ENCODE measurements at regions not wholly inside any gene's neighbourhood (a gene's known extent, or its start where the extent isn't known, plus 50 kb on each side); places are given as distances from the start of the nearest gene placed in this dataset.

DNA sequence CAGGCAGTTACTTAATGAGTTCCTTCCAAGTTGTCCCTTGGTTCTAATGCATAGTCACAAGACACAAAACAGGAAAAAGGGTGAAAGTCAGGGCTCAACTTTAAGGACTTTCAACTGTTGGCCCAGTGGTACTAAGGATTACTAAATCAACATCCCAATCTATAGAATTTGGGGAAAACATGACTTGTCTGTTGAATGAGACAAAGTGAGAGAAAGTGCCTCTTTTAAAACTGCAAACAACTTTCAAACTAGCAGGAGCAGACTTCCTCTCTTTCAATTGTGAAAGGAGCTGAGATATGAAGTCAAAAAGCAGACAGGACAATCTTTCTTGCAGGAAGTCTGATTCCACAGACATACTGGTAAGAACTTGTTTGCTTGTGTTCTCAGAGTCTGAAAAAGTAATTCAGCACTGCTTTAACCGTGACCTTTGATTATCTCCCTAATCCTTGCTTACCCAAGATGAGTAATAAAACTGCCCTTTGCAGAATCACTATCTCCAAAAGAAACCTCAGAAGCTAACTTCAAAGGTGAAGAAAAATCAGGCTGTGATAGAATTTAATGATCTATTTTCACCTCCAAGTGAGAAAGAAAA lies 960.7 kb upstream of the RAG2 start:
- no peak for DNase-seq

DNA sequence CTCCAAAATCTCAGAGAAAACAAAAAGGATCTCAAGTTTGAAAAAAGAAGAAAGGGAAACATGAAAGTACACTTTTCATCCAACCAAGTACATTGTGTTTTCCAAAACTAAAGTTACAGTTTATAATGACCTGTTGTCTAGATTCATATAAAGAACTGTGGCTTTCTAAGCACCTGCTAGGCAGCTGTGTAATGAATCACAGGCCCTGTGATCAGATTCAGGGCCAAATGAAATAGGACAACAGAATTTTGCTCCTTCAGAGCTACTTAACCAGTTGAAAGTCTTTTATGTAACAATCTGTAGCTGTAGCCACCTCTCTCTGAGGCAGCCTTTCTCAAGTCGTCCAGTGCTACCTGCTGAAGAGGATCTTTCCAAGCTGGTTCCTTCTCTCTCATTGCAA lies 960.0 kb upstream of the RAG2 start:
- DNase-seq, result no peak

DNA sequence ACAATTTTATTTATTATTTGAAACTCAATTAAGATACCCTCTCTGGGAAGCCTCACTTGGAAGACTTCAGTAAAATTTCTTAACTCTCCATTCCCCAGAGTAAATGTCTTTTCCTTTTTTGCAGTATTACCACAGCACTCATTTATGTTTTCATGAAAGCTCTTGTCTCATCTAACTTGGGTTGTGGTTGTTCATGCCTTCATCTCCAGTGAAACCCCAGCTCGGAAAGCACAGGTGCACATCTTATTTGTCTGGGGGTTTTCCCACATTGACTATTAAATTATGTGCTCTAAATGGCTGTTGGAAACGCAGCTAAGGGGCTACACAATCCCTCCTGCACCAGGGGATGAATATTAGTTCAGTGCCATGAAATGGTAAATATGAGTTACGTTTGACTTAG lies 954.2 kb upstream of the RAG2 start:
- DNase-seq, result no peak

DNA sequence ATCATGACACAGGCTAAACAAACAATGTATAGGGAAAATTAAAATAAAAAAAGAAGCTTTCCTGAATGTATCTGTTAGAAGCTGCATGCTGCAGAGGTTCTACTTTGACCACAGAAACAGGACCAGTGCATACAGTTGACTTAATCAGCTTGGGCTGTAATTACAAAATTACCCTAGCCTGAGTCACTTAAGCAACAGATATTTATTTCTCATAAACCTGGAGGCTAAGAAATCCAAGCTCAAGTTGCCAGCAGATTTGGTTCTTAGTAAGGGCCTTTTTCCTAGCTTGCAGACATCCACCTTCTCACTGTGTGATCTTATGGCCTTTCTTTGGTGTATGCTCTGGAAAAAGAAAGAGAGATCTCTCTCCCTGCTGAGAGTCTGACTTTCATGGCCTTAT lies 946.5 kb upstream of the RAG2 start:
- no peak for DNase-seq

DNA sequence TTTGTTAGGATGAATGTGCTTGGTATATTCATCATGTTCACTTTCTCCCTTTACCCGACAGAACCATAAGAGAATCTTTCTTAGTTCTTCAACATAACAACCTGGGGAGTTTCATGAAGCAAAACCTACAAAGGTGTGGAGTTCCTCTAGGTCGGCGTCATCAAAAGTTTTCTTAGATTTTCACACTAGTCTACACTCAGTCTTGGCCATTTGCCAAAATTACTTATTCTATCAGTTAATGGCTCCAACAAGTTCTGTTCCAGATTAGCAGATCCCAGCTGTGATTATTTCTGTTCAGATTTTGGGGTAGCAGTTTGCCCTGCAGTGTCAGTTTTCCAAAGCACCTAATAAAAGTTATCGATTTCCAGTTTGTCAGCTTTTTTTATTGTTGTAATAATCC lies 935.8 kb upstream of the RAG2 start:
- DNase-seq, result no peak

DNA sequence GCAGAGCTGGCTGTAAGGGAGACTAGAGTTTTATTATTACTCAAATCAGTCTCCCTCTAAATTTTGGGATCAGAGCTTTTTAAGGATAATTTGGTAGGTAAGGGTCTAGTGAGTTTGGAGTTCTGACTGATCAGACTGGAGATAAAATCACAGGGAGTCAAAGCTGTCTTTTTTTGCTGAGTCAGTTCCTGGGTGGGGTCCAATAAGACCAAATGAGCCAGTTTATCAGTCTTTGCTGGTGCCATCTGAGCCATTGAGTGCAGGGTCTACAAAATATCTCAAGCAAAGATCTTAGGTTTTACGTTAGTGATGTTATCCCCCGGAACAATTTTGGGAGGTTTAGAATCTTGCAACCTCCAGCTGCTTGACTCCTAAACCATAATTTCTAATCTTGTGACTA lies 935.1 kb upstream of the RAG2 start:
- no peak for DNase-seq

DNA sequence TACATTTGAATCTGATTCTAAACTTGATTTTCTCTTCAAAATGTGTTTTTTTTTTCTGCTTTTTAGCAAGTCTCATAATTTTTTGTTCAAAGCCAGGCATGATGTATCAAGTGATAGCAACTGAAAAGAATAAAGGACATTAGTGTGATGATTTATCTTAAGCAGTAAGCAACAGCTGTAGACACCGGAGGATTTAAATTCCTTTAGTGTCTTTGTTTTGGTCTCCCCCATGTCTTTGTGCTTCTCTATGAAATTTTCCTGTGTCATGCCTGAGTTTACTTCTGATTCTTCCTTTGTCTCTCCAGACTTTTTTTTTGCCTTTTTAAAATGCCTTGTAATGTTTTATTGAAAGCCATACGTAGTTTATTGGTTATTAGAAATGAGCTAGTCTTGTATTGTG lies 934.2 kb upstream of the RAG2 start:
- no peak for DNase-seq

DNA sequence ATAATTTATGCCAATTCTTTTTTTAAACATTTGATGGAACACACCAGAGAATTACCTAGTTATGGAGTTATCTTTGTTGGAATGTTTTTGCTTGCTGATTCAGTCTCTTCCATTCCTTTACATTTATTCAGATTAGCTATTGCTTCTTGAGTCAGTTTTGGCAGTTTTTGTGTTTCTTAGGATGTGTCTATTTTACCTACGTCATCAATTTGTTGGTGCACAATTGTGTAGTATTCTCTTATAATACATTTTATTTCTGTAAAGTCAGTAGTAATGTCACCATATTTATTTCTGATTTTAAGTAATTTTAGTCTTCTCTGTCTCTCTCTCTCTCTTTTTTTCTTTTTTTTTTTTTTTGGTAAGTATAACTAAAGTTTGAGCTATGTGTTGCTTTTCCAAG lies 929.5 kb upstream of the RAG2 start:
- no peak for DNase-seq

DNA sequence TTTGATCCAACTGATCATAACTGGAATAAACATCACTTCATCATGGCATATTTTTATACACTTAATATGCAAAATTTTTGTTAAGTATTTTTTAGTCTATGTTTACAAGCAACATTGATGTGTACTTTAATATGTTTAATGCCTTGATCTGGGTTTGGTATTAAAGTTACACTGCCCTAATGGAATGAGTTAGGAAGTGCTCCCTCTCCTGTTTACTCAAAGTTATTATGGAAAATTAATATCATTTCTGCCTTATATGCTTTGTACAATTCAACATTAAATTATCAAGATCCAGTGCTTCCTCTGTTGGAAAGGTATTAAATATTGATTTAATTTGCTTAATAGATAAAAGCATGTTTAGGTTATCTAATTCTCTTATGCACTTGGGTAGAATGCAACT lies 927.3 kb upstream of the RAG2 start:
- DNase-seq, result no peak

DNA sequence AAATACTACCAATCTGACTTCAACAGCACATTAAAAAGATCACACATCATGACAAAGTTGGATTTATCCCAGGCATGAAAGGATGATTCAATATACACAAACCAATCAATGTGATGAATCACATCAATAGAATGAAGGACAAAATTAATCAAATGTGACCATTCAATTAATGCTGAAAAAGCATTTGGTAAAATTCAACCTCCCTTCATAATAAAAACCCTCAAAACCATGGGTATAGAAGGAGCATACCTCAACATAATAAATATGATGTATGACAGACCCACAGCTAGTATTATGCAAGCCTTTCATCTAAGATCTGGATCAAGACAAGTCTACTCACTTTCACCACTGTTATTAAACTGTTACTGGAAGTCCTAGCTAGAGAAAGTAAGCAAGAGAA lies 921.7 kb upstream of the RAG2 start:
- DNase-seq, result no peak

DNA sequence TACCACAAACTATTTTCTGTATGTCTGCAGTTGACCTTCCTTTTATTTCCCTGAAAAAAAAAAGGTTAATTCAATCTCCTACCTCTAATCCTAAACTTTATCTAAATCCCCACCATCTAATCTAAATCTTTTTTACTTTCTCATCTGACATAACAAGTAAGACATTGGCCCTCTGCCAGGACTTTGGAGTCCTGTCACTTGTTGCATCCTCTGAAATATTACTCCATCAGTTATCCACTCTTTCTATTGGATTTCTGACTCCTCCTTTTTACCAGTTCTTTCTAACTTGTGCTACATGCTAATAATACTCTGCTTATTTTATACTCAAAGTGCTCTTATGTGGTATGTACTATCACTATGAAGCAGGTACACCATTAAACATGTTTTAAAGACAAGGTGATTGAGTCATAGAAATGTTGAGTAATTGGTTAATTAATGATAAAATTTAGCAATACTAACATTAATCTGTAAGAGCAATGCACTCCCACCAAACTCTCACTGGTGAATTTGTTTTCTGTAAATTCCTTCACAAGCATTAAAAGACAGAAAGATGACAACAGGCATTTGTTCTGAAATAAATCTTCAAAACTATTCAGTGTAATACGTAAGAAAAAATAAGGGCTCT lies 914.2 kb upstream of the RAG2 start:
- no peak for DNase-seq

DNA sequence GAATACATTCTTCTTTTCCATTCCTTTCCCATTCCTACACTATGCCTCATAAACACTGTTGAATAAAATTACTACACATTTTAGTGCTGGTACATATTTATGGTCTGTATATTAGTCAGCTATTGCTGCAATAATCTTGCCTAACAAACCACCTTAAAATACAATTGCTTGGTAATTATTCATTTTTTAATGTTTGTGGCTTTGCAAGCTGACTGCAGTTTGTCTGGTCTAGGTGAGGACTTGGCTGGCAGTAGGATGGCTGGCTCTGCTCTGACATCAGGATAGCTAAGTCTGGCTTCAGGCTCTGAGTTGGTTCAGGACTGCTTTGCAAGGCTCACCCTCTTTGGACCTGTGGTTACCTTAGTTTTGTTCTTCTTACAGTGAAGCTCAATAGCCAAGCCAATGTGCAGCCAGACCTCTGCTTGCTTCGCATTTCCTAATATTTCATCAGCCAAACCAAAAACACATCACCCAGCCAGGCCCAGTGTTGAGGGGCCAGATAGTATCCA lies 913.4 kb upstream of the RAG2 start:
- DNase-seq, result no peak

DNA sequence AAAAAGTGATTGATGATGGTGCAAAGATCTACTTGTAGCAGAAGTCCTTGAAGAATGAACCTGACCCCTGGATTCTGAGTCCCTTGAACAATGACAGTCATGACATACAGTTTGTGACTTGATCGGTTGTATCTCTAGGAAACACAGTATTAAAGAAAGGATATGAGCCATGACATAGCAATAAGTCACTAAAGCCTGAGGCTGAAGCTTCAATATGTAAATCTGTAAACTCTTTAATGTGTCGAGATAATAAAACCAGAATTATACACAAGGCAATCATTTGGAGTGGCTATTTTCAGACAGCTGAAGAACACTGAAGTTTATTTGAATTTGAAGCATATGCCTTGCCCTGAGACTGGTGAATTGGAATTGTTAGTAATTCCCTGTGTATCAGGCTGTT lies 911.5 kb upstream of the RAG2 start:
- no peak for DNase-seq

DNA sequence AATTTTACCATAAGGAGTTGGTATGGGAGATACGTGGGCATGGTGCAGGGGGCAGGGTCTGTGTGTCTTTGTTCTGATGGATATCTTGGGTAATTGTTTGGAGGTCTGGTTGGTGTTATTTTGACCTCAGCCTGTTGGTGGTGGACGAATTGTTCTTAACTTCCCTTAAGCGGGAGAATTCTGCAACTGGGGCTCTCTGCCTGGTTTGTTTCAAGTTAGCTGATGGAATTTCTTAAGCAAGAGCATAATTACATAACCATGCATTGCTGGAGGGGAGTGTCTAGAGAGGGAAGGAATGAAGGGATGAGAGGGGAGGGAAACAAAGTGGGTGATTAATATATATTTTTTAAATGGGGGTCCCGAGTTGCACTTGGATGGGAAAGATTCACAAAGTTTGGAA lies 908.5 kb upstream of the RAG2 start:
- no peak for DNase-seq

DNA sequence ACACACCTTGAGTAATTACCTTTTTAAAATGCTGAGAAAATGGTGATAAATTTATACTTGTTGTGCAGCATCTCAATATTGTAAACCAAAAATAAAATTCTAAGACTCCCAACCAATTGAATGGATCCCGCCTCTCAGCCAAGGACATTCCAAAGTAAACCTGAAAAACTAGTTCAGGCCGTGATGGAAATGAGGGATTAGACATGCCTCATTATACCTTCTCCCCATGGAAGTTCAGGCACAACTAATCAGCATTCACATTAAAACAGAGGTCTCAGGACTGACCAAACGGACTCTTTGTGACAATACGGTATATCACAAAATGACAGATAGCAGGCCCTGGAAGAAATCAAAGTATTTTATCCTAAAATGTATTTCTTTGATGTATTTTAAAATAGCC lies 907.4 kb upstream of the RAG2 start:
- DNase-seq, result no peak

DNA sequence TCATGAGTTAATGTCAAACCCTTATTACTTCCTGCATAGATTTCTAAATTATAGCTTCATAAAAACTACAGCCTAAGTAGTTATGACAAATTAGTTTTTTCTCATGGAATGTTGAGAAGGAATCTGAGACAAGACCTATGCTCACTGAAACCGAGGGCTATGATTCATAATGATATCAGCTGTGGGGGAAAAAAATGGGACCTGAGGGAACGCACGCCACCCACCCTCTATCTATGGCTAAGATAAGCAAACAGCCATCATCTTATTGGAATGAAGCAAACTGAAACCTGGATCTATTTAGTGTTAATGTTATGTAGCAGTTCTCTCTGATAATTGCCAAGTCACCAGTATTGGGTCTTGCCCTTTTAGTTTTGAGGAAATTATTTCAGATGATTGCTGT lies 906.9 kb upstream of the RAG2 start:
- no peak for DNase-seq

DNA sequence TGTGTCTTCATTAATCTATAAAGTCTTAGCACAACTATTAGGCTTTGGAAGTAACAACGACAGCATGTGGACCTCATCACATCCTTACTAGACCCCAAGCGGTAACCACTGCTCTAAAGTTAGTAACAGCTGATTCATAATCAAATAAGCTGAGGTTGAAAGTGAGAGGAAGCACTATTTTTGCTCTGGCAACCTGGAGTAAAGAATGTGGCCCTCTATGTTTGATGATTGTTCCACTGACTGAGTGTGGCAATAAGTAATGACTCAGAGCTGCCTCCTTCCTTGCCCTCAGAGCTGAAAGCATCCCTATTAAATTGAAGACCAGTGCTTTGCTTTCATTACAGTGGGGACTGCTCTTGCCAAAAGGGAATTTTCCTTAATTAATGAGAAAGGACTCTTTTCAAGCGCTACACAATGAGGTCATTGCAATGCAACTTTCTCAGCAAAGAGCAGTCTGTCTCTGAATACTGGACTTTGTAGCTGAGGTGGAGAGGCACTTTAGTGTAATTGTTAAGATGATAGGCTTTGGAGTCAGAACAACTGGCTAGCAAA lies 906.1 kb upstream of the RAG2 start:
- DNase-seq, result no peak

DNA sequence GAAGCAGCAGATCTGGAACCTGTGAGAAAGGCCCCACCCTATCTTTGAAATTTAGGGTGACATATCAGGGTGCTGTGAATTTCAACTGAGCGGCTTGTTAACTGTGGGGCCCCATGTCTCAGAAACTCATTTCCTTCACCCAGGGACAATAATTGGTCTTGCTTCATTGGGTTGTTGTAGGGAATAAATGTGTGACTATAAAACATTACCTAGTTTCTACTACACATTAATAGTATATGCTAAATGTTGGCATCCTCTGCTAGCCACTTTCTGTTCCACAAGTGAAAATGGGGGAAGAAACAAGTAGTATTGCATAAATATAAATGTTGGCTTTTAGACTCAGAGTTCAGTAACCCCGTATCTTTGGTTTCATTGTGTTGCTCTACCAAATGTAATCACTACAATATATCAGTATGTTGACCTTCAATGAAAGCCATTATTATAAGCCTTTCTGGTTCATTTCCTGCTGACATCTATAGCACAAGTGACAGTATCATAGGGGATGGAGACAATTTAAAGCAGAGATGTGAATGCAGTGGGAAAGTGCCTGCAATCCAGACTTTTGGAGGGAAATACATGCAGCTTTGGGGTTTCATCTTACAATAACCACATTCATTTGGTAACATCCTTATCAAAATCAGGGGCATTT lies 905.5 kb upstream of the RAG2 start:
- DNase-seq, result no peak

DNA sequence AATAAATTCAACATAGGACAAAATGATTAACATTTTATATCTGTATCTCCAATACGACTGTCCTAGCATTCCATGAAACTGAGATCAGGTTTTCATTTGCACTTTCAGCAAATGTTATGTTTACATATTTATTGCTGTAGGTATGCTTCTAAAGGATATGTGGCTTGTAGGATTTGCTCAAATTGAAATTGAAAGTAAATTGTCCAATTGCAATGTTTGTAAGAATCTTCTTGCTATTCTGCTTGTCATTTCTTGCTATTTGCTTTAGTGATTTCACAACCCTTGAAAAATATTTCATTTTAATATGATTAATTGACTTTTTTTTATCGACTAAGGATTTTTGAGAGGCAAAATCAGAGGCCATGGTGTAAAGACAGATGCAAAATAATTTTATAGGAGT lies 904.2 kb upstream of the RAG2 start:
- no peak for DNase-seq

DNA sequence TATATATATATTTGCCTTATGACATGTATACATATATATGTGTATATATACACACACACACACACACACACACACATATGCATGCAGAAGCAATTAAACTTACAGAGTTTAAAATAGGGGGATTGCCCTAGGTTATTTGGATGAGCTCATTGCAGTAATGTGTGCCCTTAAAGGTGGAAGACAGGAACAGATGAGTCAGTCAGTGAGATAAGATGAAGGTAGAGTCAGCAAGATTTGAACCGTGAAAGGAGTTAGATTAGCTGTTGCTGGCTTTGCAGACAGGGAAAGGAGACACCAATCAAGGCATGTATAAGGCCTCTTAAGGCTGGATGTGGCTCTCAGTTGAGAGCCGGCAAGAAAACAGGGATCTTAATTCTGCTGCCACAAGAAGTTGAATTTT lies 902.4 kb upstream of the RAG2 start:
- no peak for DNase-seq

DNA sequence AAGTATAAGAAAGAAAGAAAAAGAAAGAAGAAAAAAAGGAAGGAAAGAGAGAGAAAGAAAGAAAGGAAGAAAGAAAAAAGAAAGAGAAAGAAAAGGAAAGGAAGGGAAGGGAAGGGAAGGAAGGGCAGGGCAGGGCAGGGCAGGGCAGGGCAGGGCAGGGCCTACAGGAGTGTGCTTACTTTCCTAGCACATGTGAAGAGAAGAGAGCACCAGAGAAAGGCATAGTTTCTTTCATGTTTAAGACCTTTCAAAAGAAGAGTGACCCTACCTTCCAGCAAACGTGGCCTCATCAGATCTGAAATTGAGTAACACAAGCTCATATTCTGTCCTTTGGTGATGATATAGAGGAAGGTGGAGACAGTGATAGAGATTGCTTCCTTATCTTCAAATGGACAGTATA lies 899.3 kb upstream of the RAG2 start:
- DNase-seq, result no peak

DNA sequence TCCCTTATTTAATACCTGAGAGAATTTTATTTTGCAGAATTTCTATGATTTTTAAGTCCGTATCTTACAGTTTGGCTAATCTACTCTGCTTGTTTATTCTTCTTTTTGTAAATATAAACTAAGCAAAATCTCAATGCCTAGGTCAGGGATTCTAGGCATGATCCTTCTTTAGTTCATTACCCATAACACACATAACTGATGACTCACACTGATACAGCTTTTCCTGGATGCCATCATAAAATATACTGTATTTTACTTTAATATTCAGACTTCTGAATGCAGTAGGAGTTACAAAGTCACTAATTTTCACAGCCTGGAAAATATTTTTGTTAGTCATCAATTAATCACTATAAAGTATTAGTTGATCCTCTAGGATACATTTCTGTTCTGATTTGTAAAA lies 898.2 kb upstream of the RAG2 start:
- no peak for DNase-seq

DNA sequence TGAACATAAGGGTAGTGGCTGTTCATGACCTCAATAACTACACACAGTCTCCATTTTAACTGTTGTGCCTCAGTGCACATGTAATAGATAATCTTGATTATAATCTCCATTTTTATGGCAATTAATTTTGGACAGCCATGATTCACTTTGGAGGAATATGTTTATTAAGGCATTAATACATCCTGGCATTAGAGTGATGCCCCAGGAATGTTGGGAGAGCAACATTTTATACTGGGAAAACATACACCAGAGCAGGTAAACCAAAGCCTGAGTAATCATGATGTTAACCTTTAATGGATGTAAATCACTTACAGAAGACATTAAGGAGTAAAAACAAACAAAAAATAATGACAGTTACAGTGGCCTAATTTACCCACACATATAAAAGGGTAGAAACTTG lies 886.3 kb upstream of the RAG2 start:
- no peak for DNase-seq

DNA sequence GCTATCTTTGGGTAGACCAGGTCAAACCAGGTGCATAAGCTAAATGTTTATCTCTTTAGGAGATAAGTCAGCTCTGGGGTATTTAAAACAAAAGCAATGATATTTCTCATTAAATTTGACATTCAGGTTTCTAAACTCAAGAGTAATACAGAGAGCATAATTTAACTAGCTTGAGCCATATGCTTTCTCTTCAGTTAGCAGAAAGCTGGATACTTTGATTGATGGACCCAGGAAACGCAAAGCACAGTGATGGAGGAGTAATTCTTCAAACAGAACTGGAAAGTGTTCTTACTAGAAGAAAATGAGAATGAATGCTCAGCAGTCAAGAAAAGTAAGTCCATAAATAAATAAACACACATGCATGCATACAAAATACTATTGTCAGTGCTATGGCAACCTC lies 885.7 kb upstream of the RAG2 start:
- no peak for DNase-seq

DNA sequence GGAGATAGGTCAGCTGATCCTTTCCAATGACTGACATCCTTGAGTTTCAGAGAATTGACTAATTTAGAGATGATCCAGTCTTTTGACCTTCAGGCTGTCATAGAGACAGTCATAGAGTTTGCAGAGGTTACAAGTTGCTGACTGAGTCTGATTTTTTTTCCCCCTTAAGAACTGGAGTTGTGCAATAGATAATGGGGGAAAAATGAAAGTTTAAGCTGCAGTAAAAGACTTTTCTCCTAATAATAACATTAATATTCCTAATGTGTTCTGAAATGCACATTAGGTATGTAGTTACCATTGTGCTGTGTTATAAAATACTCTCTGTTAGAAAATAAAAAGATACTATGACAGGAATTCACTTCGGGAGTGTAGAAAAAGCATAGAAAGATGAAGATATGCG lies 876.9 kb upstream of the RAG2 start:
- DNase-seq, result no peak
